Neutrophil (primary cell): ENCODE measurements at regions not wholly inside any gene's neighbourhood (a gene's known extent, or its start where the extent isn't known, plus 50 kb on each side); places are given as distances from the start of the nearest gene placed in this dataset.

Experiments
- H3K27ac ChIP-seq: fragments of 200-600 bp; sonication (generic); 2 replicates; pipeline ENCODE4 v1.5.1; 2016; ENCODE audit warnings: mild to moderate bottlenecking, moderate library complexity
- H3K27me3 ChIP-seq: fragments of 200-600 bp; sonication (generic); 2 replicates; pipeline ENCODE4 v1.6.0; 2016; ENCODE audit warnings: mild to moderate bottlenecking
- H3K36me3 ChIP-seq: fragments of 200-600 bp; sonication (generic); 2 replicates; pipeline ENCODE4 v1.5.1; 2017
- H3K4me1 ChIP-seq, 2 experiments: fragments of 200-600 bp in 1 of 2; sonication (generic) in 1 of 2; 1 replicate in 1 of 2; 2 replicates in 1 of 2; pipeline versions ENCODE4 v1.5.1 to v1.6.1; 2013 to 2016; ENCODE audit warnings: low read depth in 1 of 2, low read length in 1 of 2, mild to moderate bottlenecking in 1 of 2, moderate library complexity in 1 of 2; ENCODE audit not compliant: control insufficient read depth in 1 of 2, insufficient read depth in 1 of 2
- H3K4me3 ChIP-seq, 2 experiments: fragments of 200-600 bp in 1 of 2; sonication (generic) in 1 of 2; 1 replicate in 1 of 2; 2 replicates in 1 of 2; pipeline ENCODE4 v1.5.1; 2013 to 2016; ENCODE audit warnings: low read depth in 1 of 2, low read length in 1 of 2, mild to moderate bottlenecking in 1 of 2, moderate library complexity in 1 of 2
- H3K9me3 ChIP-seq: fragments of 200-600 bp; sonication (generic); 2 replicates; pipeline ENCODE4 v1.5.1; 2016
- TF ChIP-seq, protein P1 (sequence below): fragments of 200-600 bp; sonication (generic); IDR thresholded peaks from 2 replicates; pipeline ENCODE4 v1.5.1; 2016; ENCODE audit warnings: antibody characterized with exemption

DNA sequence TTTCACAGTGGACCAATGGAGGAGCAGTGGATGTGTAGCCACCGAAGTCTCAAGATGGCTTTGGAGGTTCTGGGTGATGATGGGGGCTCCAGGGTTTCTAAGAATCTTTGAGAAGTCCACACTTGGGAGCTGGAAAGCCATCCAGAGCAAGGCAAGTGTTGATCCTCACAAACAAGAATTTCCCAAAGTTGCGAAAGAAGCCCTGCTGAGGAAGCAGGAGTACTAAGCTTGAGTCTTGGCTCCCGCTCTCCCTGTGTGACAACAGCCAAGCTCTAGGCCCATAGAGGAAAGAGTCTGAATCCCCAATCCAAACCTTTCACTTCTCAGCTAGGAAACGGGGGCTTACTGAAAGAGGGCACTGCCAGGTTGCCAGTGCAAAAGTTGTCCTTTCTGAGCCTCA is 106.0 kb downstream of the EDN3 start:
- Histone ChIP-seq H3K9me3 (no peaks in the 10 kb centered on the region), H3K27ac (no peak overlapping the region), H3K27me3 (peaks cover 58% of the 10 kb centered on the region), H3K4me1 (no peaks in the 10 kb centered on the region), H3K36me3 (no peaks in the 10 kb centered on the region), H3K4me3 (no peak overlapping the region)
- TF ChIP-seq, protein P1, sequence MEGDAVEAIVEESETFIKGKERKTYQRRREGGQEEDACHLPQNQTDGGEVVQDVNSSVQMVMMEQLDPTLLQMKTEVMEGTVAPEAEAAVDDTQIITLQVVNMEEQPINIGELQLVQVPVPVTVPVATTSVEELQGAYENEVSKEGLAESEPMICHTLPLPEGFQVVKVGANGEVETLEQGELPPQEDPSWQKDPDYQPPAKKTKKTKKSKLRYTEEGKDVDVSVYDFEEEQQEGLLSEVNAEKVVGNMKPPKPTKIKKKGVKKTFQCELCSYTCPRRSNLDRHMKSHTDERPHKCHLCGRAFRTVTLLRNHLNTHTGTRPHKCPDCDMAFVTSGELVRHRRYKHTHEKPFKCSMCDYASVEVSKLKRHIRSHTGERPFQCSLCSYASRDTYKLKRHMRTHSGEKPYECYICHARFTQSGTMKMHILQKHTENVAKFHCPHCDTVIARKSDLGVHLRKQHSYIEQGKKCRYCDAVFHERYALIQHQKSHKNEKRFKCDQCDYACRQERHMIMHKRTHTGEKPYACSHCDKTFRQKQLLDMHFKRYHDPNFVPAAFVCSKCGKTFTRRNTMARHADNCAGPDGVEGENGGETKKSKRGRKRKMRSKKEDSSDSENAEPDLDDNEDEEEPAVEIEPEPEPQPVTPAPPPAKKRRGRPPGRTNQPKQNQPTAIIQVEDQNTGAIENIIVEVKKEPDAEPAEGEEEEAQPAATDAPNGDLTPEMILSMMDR = no peak

DNA sequence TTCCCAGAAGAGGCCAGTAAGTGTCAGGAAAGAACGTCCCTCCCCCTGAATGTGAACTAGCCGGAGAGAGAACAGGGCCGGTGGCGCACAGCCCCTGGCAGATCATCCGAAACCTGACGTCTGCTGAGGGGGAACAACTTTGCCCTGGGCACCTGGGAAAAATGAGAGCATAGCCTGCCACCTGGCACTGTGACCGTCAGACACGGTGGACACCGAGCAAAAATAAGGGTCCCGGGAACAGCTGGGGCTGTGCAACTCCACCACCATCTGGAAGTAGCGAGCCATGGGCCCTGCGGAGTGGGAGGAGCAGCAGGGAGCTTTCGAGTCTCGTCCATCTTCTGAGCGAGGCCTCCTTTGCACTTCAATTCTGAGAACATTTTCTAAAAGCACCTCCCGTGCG is 110.8 kb downstream of the EDN3 start:
- Histone ChIP-seq H3K27ac (no peak overlapping the region), H3K4me3 (no peak overlapping the region), H3K36me3 (no peaks in the 10 kb centered on the region), H3K4me1 (no peaks in the 10 kb centered on the region), H3K27me3 (peaks cover 11% of the 10 kb centered on the region), H3K9me3 (no peaks in the 10 kb centered on the region)
- TF ChIP-seq, protein P1 = no peak

DNA sequence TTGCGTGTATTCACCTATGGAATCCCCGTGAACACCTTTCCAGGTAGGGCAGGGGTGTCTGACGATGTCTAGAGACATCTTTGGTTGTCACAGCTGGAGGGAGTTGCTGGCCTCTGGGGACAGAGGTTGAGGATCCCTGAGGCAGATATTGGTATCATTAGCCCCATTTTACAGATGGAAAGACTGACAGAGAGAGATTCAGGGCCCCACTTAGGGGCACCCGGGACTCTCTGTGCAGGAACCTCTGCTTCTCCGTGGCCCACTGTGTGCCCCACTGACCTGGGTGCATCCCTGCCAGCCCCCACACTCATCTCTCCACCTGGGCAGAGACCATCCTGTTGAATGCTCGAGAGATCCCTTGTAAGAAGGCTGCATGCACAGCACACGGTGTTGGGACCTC is 111.2 kb downstream of the EDN3 start:
- Histone ChIP-seq H3K27ac (no peak overlapping the region), H3K4me1 (no peaks in the 10 kb centered on the region), H3K36me3 (no peaks in the 10 kb centered on the region), H3K4me3 (no peak overlapping the region), H3K9me3 (no peaks in the 10 kb centered on the region), H3K27me3 (peaks cover 8% of the 10 kb centered on the region)
- TF ChIP-seq, protein P1 = no peak

DNA sequence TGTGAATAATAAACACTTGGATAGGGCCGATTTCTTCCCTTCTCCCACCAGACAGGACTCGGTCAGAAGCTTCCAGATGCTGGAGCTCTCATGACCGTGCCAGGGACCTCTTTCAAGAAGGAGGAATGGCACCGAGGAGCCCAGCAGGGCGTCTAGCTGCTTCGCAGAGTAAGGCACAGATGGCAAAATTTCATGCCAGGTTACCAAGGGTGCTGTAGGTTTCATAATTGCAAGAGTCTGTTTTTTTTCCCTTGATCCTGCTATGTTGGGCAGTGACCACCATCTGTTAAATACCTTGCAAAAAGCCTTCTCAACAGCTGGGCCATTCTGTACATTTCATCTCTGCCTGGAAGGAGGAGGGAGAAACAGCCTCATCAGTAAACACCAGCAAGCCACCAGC is 111.8 kb downstream of the EDN3 start:
- Histone ChIP-seq H3K27me3 (peaks cover 9% of the 10 kb centered on the region), H3K4me1 (no peaks in the 10 kb centered on the region), H3K36me3 (no peaks in the 10 kb centered on the region), H3K27ac (no peak overlapping the region), H3K9me3 (no peaks in the 10 kb centered on the region), H3K4me3 (no peak overlapping the region)
- TF ChIP-seq, protein P1 = no peak

DNA sequence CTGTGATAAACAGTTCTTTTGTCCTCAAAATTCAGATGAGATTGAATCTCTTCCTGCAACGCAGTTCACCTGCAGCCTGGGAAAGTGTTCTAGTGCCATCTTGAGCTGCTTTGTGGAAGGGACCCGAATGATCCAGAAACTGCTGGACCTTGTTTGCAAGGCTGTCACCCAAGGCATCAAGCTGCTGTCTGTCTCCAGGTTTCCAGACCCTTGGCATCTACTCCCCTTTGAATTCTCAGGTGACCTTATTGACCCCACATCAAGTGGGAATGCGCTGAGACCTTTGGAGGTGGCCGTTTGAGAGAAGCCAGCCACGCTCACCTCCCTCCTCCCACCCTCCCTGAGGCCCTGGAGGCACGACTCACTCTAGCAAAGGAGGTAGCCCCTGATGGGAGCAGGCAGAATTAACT is 112.5 kb downstream of the EDN3 start:
- TF ChIP-seq, protein P1 = no peak
- Histone ChIP-seq H3K27me3 (peaks cover 9% of the 10 kb centered on the region), H3K4me1 (no peaks in the 10 kb centered on the region), H3K27ac (no peak overlapping the region), H3K36me3 (no peaks in the 10 kb centered on the region), H3K9me3 (no peaks in the 10 kb centered on the region), H3K4me3 (no peak overlapping the region)

DNA sequence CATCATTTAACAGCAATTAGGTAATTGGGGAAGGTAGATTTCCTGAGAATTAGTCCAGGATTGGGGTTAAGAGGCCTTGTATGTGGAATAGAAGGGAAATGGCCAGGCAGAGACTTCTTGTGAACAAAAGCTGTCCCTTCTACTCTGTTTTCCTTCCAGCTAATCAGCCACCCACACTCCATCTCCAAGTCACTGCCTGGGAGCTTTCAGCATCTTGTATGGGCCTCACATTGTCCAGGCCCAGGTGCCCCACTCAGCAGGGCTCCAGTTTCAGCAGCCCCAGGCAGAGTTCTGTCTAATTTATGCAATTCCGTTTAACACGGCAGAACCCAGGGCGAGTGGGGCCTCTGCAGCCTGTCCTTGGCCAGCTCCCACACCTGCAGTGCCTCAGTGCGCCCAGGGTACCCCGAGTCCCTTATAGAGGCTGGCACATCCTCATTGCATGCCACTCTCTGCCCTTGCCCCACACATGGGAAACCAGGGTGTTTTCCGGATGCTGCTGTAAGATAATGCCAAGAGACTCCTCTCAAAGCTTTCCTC is 113.0 kb downstream of the EDN3 start:
- TF ChIP-seq, protein P1 = no peak
- H3K4me1 ChIP-seq = no peaks in the 10 kb centered on the region
- peaks cover 9% of the 10 kb centered on the region for H3K27me3 ChIP-seq
- H3K4me3 ChIP-seq = no peak overlapping the region
- H3K9me3 ChIP-seq = no peaks in the 10 kb centered on the region
- no peak overlapping the region for H3K27ac ChIP-seq
- H3K36me3 ChIP-seq = no peaks in the 10 kb centered on the region
